ENCODE measurements at regions not wholly inside any gene's neighbourhood (a gene's known extent, or its start where the extent isn't known, plus 50 kb on each side); places are given as distances from the start of the nearest gene placed in this dataset.

DNA sequence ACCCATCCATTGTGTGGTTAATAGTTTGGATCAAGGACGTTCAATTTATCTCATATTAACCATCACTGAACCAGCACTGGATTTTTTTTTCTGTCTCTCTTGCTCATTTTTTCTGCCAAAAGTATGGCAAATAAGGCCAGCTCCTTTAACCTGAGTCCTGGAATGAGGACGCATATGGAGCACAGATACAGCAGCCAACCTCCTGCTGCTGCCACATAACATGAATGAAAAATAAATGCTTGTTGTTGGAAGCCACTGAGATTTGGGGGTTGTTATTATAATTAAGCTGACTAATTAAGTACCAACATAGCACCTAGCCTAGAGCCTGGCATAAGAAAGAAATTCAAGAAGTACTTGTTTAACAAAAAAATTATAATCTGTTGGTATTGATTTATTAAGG lies 335.3 kb upstream of the DUSP10 start:
- no peak for DNase-seq
- H2BK12ac ChIP-seq (ENCODE audit: insufficient read length, low read depth, low read length) = no peak overlapping the region
- H3K9me3 ChIP-seq (ENCODE audit: control insufficient read depth, low read depth, low read length) = no peaks in the 10 kb centered on the region
- no peak overlapping the region for H3K27ac Mint-ChIP-seq
- no peak overlapping the region for H2BK15ac ChIP-seq (ENCODE audit: low read depth, low read length)
- no peak overlapping the region for H2BK120ac ChIP-seq (ENCODE audit: low read depth, low read length, poor library complexity, severe bottlenecking)
- H4K5ac ChIP-seq (ENCODE audit: insufficient read length, low read depth, low read length) = no peak overlapping the region
- H3T11ph ChIP-seq (ENCODE audit: low read length) = no peak overlapping the region
- H3K27ac ChIP-seq (ENCODE audit: insufficient read length, low read depth, low read length) = no peak overlapping the region
- WGBS (ENCODE audit: extremely low coverage, insufficient read length, low lambda C conversion rate) = no CpG with 5 or more reads among the region's 2 CpGs
- H4K8ac ChIP-seq (replicated peaks; ENCODE audit: insufficient read length, low read depth, low read length) = no peak overlapping the region
- H2AFZ ChIP-seq (ENCODE audit: low read length) = no peak overlapping the region
- no peaks in the 10 kb centered on the region for H3K79me1 ChIP-seq (ENCODE audit: insufficient read depth, low read depth, low read length, poor library complexity, severe bottlenecking)
- peaks cover 6 to 8% of the 10 kb centered on the region in 2 experiments for H3K4me1 Mint-ChIP-seq
- no peaks in the 10 kb centered on the region for H3K27me3 ChIP-seq (ENCODE audit: insufficient read depth, low read length)
- H3K27me3 Mint-ChIP-seq (ENCODE audit: low read depth) = no peaks in the 10 kb centered on the region
- no peak overlapping the region for H2BK5ac ChIP-seq (ENCODE audit: insufficient read length, low read length)
- no peak overlapping the region for H3K4me3 Mint-ChIP-seq
- H2AK5ac ChIP-seq (ENCODE audit: insufficient read length, low read length) = no peak overlapping the region
- no peak overlapping the region for H3K18ac ChIP-seq (ENCODE audit: insufficient read length, low read depth, low read length)
- no peaks in the 10 kb centered on the region for H3K4me1 ChIP-seq (ENCODE audit: insufficient read depth, low read length)
- H4K91ac ChIP-seq (ENCODE audit: insufficient read length, low read depth, low read length) = no peak overlapping the region
- no peaks in the 10 kb centered on the region for H3K36me3 Mint-ChIP-seq (ENCODE audit: insufficient read depth in 1 of 3, low read depth in 3 of 3)
- no peak overlapping the region for H2BK20ac ChIP-seq (ENCODE audit: low read depth, low read length, poor library complexity, severe bottlenecking)
- no peak overlapping the region for H3K4ac ChIP-seq (ENCODE audit: low read depth, low read length)
- no peak overlapping the region for H3K23ac ChIP-seq (ENCODE audit: insufficient read length, low read depth, low read length)
- H3K14ac ChIP-seq (ENCODE audit: insufficient read depth, low read length) = no peak overlapping the region
- H3K23me2 ChIP-seq (ENCODE audit: insufficient read length, low read depth, low read length, poor library complexity, severe bottlenecking) = no peaks in the 10 kb centered on the region
- TF ChIP-seq, protein P1, sequence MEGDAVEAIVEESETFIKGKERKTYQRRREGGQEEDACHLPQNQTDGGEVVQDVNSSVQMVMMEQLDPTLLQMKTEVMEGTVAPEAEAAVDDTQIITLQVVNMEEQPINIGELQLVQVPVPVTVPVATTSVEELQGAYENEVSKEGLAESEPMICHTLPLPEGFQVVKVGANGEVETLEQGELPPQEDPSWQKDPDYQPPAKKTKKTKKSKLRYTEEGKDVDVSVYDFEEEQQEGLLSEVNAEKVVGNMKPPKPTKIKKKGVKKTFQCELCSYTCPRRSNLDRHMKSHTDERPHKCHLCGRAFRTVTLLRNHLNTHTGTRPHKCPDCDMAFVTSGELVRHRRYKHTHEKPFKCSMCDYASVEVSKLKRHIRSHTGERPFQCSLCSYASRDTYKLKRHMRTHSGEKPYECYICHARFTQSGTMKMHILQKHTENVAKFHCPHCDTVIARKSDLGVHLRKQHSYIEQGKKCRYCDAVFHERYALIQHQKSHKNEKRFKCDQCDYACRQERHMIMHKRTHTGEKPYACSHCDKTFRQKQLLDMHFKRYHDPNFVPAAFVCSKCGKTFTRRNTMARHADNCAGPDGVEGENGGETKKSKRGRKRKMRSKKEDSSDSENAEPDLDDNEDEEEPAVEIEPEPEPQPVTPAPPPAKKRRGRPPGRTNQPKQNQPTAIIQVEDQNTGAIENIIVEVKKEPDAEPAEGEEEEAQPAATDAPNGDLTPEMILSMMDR (conservative IDR thresholded peaks at IDR 0.05) = no peak
- no peaks in the 10 kb centered on the region for H4K20me1 ChIP-seq (ENCODE audit: control insufficient read depth, insufficient read depth, insufficient read length)
- no peaks in the 10 kb centered on the region; a peak in 1 of 5 replicates for H3K9me3 Mint-ChIP-seq
- H3K9ac ChIP-seq (ENCODE audit: extremely low read depth, insufficient read length, low read length) = no peak overlapping the region
- H3K56ac ChIP-seq (ENCODE audit: insufficient read length, low read depth, low read length) = no peak overlapping the region
- no peaks in the 10 kb centered on the region for H3K79me2 ChIP-seq (ENCODE audit: insufficient read depth, low read length)
- H3K4me2 ChIP-seq (ENCODE audit: insufficient read depth, insufficient read length, low read length) = no peak overlapping the region
